ENCODE measurements at regions not wholly inside any gene's neighbourhood (a gene's known extent, or its start where the extent isn't known, plus 50 kb on each side); places are given as distances from the start of the nearest gene placed in this dataset.

GRCh38 chr5:167810573-167810972, 480.9 kb upstream of the WWC1 start:
- Histone ChIP-seq H3K36me3 (no peaks in the 10 kb centered on the region), H3K27me3 (no peaks in the 10 kb centered on the region), H3K4me1 (no peaks in the 10 kb centered on the region), H3K9me3 (no peaks in the 10 kb centered on the region), H3K4me3 (no peak overlapping the region), H3K27ac (no peak overlapping the region)
- ATAC-seq (no peak), DNase-seq (no peak)
- intact Hi-C loops (cut with DNase I; ENCODE audit: low total_unique reads) (no loop called here), in situ Hi-C loops (cut with MboI; ENCODE audit: low sequenced_read_pairs in 4 of 4) (no loop called here)
- no peak for TF ChIP-seq POLR2A (IDR thresholded peaks at IDR 0.05)
- TF ChIP-seq CTCF (IDR thresholded peaks at IDR 0.05 in 4 of 5, conservative IDR thresholded peaks at IDR 0.05 in 1 of 5) = no peak

DNA sequence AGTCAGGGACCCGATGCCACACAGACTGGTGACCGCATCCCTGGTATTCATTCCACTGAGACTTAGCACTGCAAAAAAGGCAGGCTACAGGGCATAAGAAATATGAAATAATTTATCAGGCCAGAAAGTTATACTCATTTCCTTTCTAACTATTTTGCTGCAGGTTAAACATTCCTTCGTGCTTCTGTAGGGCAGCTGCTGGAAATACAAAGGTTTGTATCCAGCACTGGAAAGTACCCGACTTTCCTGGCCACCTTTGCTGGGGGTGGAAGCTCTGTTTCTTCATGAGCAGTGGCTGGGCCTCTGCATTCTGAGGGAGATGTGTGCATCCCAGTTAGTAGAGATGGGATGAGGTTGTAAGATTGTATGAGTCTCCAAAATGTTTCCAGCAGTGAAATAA, 478.6 kb upstream of the WWC1 start:
- H3K27me3 ChIP-seq = no peaks in the 10 kb centered on the region
- H3K4me3 ChIP-seq = no peak overlapping the region
- H3K4me1 ChIP-seq = no peaks in the 10 kb centered on the region
- intact Hi-C loops (cut with DNase I; ENCODE audit: low total_unique reads) (no loop called here), in situ Hi-C loops (cut with MboI; ENCODE audit: low sequenced_read_pairs in 4 of 4) (no loop called here)
- no peak overlapping the region for H3K27ac ChIP-seq
- DNase-seq (no peak), ATAC-seq (no peak)
- H3K9me3 ChIP-seq = no peaks in the 10 kb centered on the region
- H3K36me3 ChIP-seq = no peaks in the 10 kb centered on the region
- TF ChIP-seq POLR2A (IDR thresholded peaks at IDR 0.05) = no peak

- H3K27me3 ChIP-seq = no peaks in the 10 kb centered on the region
- H3K36me3 ChIP-seq = no peaks in the 10 kb centered on the region
- no peak for DNase-seq
- no peak for TF ChIP-seq POLR2A (IDR thresholded peaks at IDR 0.05)
- no peak for TF ChIP-seq CTCF (IDR thresholded peaks at IDR 0.05 in 4 of 5, conservative IDR thresholded peaks at IDR 0.05 in 1 of 5)
- no peak for ATAC-seq
- intact Hi-C loops (cut with DNase I; ENCODE audit: low total_unique reads) (no loop called here), in situ Hi-C loops (cut with MboI; ENCODE audit: low sequenced_read_pairs in 4 of 4) (no loop called here)
- H3K4me3 ChIP-seq = no peak overlapping the region
- H3K4me1 ChIP-seq = no peaks in the 10 kb centered on the region
- no peak overlapping the region for H3K27ac ChIP-seq
- H3K9me3 ChIP-seq = no peaks in the 10 kb centered on the region
Measured at GRCh38 chr5:167813389-167813788, 478.1 kb upstream of the WWC1 start.

DNA sequence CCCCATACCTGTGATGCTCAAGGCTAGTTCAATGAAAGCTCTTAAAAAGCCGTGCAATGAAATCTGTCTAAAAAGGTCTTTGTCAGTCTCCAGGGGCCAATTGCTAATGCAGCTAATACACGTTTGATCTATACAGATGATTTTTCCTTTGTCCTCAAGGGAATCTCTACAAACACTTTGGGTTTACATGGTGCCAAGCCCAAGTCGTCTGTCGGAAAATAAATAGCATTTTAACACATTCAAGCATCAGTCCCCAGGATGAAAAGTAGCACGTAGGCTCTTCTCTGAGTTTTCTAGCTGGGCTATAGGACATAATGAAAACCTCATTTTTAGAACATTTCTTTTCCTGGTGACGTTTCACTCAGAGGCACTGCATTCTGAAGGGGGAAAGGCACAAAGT, 477.4 kb upstream of the WWC1 start:
- no peaks in the 10 kb centered on the region for H3K27me3 ChIP-seq
- no peaks in the 10 kb centered on the region for H3K36me3 ChIP-seq
- intact Hi-C loops (cut with DNase I; ENCODE audit: low total_unique reads) = no loop called here
- DNase-seq = no peak
- in situ Hi-C loops (cut with MboI; ENCODE audit: low sequenced_read_pairs in 4 of 4) = no loop called here
- no peak for TF ChIP-seq POLR2A (IDR thresholded peaks at IDR 0.05)
- TF ChIP-seq CTCF (IDR thresholded peaks at IDR 0.05 in 4 of 5, conservative IDR thresholded peaks at IDR 0.05 in 1 of 5) = no peak
- no peak overlapping the region for H3K27ac ChIP-seq
- H3K4me1 ChIP-seq = no peaks in the 10 kb centered on the region
- H3K4me3 ChIP-seq = no peak overlapping the region
- H3K9me3 ChIP-seq = no peaks in the 10 kb centered on the region
- no peak for ATAC-seq

GRCh38 chr5:167814828-167815227, 476.6 kb upstream of the WWC1 start:
- Histone ChIP-seq H3K9me3 (no peaks in the 10 kb centered on the region), H3K4me1 (no peaks in the 10 kb centered on the region), H3K4me3 (no peak overlapping the region), H3K36me3 (no peaks in the 10 kb centered on the region), H3K27me3 (no peaks in the 10 kb centered on the region), H3K27ac (no peak overlapping the region)
- in situ Hi-C loops (cut with MboI; ENCODE audit: low sequenced_read_pairs in 4 of 4) = no loop called here
- no peak for TF ChIP-seq POLR2A (IDR thresholded peaks at IDR 0.05)
- no peak for TF ChIP-seq CTCF (IDR thresholded peaks at IDR 0.05 in 4 of 5, conservative IDR thresholded peaks at IDR 0.05 in 1 of 5)
- ATAC-seq = no peak
- no peak for DNase-seq
- intact Hi-C loops (cut with DNase I; ENCODE audit: low total_unique reads) = no loop called here

Data from gastrocnemius medialis (tissue), 4 donors.